H1 (cell line): ENCODE measurements at regions not wholly inside any gene's neighbourhood (a gene's known extent, or its start where the extent isn't known, plus 50 kb on each side); places are given as distances from the start of the nearest gene placed in this dataset.

Experiments used
- BCL11A ChIP-seq, 2 experiments: IDR thresholded peaks; one replicate each; pipeline ENCODE4 v1.6.1; 2011; ENCODE audit warnings: low read depth in 2 of 2, low read length in 2 of 2, mild to moderate bottlenecking in 2 of 2
- CREB1 ChIP-seq: IDR thresholded peaks from 2 replicates; pipeline ENCODE4 v1.6.1; 2012; ENCODE audit warnings: inconsistent platforms
- EP300 ChIP-seq, 2 experiments: IDR thresholded peaks; 1 replicate in 1 of 2; 2 replicates in 1 of 2; pipeline ENCODE4 v1.6.1; 2011 to 2012; ENCODE audit warnings: low read depth in 2 of 2, low read length in 2 of 2, mild to moderate bottlenecking in 2 of 2, borderline replicate concordance in 1 of 2, inconsistent platforms in 1 of 2, moderate library complexity in 1 of 2
- JUND ChIP-seq: IDR thresholded peaks from 2 replicates; pipeline ENCODE4 v1.6.1; 2011; ENCODE audit warnings: mild to moderate bottlenecking, improper control_type of control experiment, low read length
- RNF2 ChIP-seq: fragments of 200-900, 300-1000 bp; sonication (generic); IDR thresholded peaks from 2 replicates; pipeline ENCODE4 v1.7.1; 2016; ENCODE audit warnings: borderline replicate concordance, low read depth, mild to moderate bottlenecking, antibody characterized with exemption, low read length; ENCODE audit not compliant: poor library complexity, severe bottlenecking; ENCODE audit errors: missing control alignments
- TCF12 ChIP-seq: IDR thresholded peaks from 2 replicates; pipeline ENCODE4 v1.6.1; 2011; ENCODE audit warnings: low read depth, mild to moderate bottlenecking, low read length
- TEAD4 ChIP-seq: IDR thresholded peaks from 2 replicates; pipeline ENCODE4 v1.6.1; 2012; ENCODE audit warnings: low read depth, low read length, inconsistent platforms, mixed read lengths
- YY1 ChIP-seq: IDR thresholded peaks from 2 replicates; pipeline ENCODE4 v1.6.1; 2011; ENCODE audit warnings: low read depth, mild to moderate bottlenecking, low read length
- TF ChIP-seq, protein P1 (sequence below): fragments of 300-600 bp; sonication (generic); IDR thresholded peaks from 2 replicates; pipeline ENCODE4 v1.7.1; 2012; ENCODE audit warnings: low read length, moderate library complexity, mild to moderate bottlenecking, inconsistent platforms; ENCODE audit not compliant: insufficient replicate concordance
- TF ChIP-seq, protein P2 (sequence below): IDR thresholded peaks from 2 replicates; pipeline ENCODE4 v1.6.1; 2011; ENCODE audit warnings: low read depth, mild to moderate bottlenecking, low read length; ENCODE audit not compliant: insufficient read depth

DNA sequence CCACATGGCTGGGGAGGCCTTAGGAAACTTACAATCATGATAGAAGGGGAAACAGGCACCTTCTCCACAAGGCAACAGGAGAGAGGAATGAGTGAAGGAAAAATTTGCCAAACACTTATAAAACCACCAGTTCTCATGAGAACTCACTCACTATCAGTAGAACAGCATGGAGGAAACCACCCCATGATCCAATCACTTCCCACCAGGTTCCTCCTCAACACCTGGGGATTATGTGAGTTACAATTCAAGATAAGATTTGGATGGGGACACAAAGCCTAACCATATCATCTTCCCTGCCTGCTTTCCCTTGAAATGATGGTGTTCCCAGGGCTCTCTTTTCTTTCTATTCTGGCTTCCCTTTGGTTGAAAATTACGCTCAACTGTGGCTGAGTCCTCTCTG is 262.7 kb upstream of the HABP2 start (continued):
- TF ChIP-seq, protein P1, sequence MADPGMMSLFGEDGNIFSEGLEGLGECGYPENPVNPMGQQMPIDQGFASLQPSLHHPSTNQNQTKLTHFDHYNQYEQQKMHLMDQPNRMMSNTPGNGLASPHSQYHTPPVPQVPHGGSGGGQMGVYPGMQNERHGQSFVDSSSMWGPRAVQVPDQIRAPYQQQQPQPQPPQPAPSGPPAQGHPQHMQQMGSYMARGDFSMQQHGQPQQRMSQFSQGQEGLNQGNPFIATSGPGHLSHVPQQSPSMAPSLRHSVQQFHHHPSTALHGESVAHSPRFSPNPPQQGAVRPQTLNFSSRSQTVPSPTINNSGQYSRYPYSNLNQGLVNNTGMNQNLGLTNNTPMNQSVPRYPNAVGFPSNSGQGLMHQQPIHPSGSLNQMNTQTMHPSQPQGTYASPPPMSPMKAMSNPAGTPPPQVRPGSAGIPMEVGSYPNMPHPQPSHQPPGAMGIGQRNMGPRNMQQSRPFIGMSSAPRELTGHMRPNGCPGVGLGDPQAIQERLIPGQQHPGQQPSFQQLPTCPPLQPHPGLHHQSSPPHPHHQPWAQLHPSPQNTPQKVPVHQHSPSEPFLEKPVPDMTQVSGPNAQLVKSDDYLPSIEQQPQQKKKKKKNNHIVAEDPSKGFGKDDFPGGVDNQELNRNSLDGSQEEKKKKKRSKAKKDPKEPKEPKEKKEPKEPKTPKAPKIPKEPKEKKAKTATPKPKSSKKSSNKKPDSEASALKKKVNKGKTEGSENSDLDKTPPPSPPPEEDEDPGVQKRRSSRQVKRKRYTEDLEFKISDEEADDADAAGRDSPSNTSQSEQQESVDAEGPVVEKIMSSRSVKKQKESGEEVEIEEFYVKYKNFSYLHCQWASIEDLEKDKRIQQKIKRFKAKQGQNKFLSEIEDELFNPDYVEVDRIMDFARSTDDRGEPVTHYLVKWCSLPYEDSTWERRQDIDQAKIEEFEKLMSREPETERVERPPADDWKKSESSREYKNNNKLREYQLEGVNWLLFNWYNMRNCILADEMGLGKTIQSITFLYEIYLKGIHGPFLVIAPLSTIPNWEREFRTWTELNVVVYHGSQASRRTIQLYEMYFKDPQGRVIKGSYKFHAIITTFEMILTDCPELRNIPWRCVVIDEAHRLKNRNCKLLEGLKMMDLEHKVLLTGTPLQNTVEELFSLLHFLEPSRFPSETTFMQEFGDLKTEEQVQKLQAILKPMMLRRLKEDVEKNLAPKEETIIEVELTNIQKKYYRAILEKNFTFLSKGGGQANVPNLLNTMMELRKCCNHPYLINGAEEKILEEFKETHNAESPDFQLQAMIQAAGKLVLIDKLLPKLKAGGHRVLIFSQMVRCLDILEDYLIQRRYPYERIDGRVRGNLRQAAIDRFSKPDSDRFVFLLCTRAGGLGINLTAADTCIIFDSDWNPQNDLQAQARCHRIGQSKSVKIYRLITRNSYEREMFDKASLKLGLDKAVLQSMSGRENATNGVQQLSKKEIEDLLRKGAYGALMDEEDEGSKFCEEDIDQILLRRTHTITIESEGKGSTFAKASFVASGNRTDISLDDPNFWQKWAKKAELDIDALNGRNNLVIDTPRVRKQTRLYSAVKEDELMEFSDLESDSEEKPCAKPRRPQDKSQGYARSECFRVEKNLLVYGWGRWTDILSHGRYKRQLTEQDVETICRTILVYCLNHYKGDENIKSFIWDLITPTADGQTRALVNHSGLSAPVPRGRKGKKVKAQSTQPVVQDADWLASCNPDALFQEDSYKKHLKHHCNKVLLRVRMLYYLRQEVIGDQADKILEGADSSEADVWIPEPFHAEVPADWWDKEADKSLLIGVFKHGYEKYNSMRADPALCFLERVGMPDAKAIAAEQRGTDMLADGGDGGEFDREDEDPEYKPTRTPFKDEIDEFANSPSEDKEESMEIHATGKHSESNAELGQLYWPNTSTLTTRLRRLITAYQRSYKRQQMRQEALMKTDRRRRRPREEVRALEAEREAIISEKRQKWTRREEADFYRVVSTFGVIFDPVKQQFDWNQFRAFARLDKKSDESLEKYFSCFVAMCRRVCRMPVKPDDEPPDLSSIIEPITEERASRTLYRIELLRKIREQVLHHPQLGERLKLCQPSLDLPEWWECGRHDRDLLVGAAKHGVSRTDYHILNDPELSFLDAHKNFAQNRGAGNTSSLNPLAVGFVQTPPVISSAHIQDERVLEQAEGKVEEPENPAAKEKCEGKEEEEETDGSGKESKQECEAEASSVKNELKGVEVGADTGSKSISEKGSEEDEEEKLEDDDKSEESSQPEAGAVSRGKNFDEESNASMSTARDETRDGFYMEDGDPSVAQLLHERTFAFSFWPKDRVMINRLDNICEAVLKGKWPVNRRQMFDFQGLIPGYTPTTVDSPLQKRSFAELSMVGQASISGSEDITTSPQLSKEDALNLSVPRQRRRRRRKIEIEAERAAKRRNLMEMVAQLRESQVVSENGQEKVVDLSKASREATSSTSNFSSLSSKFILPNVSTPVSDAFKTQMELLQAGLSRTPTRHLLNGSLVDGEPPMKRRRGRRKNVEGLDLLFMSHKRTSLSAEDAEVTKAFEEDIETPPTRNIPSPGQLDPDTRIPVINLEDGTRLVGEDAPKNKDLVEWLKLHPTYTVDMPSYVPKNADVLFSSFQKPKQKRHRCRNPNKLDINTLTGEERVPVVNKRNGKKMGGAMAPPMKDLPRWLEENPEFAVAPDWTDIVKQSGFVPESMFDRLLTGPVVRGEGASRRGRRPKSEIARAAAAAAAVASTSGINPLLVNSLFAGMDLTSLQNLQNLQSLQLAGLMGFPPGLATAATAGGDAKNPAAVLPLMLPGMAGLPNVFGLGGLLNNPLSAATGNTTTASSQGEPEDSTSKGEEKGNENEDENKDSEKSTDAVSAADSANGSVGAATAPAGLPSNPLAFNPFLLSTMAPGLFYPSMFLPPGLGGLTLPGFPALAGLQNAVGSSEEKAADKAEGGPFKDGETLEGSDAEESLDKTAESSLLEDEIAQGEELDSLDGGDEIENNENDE = no peak
- TF ChIP-seq JUND = no peak
- TF ChIP-seq EP300 (IDR thresholded peaks at IDR 0.05; ENCODE audit: borderline replicate concordance in 1 of 2, low read depth in 2 of 2, low read length in 2 of 2) = no peak
- TF ChIP-seq TCF12 = no peak
- TF ChIP-seq YY1 = no peak
- TF ChIP-seq RNF2 = no peak
- TF ChIP-seq, protein P2, sequence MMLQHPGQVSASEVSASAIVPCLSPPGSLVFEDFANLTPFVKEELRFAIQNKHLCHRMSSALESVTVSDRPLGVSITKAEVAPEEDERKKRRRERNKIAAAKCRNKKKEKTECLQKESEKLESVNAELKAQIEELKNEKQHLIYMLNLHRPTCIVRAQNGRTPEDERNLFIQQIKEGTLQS = no peak
- no peak for TF ChIP-seq CREB1
- no peak for TF ChIP-seq BCL11A (IDR thresholded peaks at IDR 0.05; ENCODE audit: low read depth in 2 of 2, low read length in 2 of 2)
- TF ChIP-seq TEAD4 = no peak
